Right lobe of liver (tissue), 4 donors: ENCODE measurements at regions not wholly inside any gene's neighbourhood (a gene's known extent, or its start where the extent isn't known, plus 50 kb on each side); places are given as distances from the start of the nearest gene placed in this dataset.

ENCODE experiments used
- CTCF ChIP-seq, 4 donors: fragments of 200-600 bp in 3 of 4; fragments of 450-650 bp in 1 of 4; IDR thresholded peaks; one replicate each; pipeline versions ENCODE4 v1.5.1 to v1.8.0; 2016 to 2022; ENCODE audit warnings: antibody characterized with exemption in 4 of 4, mild to moderate bottlenecking in 2 of 4
- POLR2A ChIP-seq: fragments of 450-650 bp; IDR thresholded peaks from one replicate; pipeline ENCODE4 v1.6.1; 2017; ENCODE audit warnings: antibody characterized with exemption, mild to moderate bottlenecking
- donor health status: DM: no; HTN: no; CAD: no.
- donor health status: DM: no; HTN: no; CAD: no.
- donor health status: DM: no; HTN: yes; CAD: no.

DNA sequence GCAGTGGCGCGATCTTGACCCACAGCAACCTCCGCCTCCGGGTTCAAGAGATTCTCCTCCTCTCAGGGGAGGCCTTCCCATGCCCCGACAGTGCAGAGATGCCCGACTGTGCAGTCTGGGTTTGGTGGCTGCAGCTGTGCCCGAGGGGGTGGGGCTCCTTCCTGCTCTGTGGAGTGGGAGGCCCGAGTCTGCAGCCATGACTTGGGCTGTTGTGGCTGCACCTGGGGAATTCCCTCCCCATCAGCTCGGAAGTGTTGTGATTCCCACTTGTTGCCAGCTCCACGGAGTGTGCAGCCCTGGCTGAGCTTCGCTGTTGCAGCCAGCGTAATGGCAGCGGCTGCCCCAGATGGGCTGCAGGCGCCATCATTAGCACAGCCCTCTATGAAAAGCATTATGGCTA is 66.4 kb upstream of the SMIM36 start:
- TF ChIP-seq POLR2A (no peak), CTCF (IDR thresholded peaks at IDR 0.05) (no peak)
